Skin of body (tissue), 1 donor: ENCODE measurements at regions not wholly inside any gene's neighbourhood (a gene's known extent, or its start where the extent isn't known, plus 50 kb on each side); places are given as distances from the start of the nearest gene placed in this dataset.
"Not testable (repeated sequence)": the region's sequence is repeated elsewhere in the genome, so short reads cannot be mapped to it uniquely, and the experiment has no call there.

ENCODE experiments used
- DNase-seq: peaks from one replicate; lab custom pipeline; 2025; lab: John Stamatoyannopoulos, UW

DNA sequence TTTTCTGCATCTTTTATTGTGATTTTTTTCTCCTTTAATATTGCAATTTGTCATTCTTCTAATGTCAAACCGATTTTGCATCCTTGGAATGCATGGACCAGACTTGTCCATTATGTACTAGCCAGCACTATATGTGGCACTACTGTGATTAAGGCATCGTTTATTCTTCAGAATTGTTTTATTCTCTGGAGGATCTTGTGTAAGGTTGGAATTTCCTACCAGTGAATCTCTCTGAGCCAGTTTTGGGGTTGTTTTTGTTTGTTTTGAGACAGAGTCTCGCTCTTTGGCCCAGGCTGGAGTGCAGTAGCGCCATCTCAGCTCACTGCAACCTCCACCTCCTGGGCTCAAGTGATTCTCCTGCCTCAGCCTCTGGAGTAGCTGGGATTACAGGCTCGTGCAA lies 58.5 kb downstream of the IGLL5 start:
- no peak for DNase-seq

DNA sequence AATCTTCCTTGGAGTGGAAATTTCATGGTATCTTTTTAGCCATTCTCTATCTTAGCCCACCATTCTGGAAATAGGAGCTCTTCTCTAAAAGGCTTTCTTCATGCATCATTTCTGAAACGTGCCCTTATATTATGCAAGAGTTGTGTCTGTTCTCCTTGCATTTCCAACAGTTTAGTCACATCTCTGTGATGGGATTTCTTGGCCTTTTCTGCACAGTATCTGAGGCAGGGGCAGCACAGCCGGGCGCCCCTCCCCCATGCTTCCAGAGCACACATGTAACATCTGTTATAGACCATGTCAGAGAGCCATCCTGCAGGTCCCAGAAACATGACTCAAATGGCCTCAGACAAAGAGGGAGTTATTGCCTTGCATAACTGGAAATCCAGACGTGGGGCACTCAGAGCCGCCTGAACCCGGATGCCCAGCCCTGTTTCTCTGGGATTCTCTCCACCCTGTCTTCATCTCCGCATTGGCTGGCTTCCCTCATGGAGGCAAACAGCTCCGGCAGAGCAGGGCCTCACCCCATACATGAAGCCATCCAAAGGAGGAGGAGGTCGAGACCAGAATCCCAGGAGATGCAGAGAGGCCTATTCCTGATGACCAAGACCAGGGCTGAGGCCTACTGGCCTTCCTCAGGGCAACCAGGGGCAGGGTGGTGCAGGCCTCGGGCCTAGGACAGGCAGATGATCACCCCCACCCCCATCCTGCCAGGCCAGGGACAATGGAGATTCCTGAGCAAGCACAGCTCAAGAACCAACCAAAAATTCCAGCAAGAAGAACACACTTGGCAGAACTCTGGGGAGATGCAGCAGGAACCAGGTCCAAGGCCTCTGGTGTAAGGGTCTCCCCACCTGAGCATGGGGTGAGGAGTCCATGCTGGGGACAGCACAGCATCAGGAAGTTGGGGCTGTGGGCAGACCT lies 61.3 kb downstream of the IGLL5 start:
- DNase-seq, result no peak

GRCh38 chr22:22949953-22950352 lies 62.3 kb downstream of the IGLL5 start:
- no peak for DNase-seq

DNA sequence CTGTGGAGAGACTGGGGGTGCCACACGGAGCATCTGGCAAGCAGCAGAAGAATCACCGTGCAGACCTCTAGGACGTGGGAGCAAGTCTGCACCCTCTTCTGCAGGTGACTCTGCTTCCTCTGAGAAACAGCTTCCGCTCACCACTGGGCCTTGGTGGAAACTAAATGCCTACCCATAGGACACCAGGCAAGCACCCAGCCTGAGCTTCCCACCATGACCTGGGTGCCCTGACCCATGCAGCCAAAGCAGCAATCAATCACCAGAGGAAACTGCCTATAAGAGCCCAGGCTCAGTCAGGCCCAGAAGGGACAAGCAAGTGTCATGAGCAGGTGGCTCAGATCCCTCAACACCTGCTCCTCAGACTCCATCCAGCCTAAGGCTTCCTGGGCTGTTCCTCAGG lies 63.4 kb downstream of the IGLL5 start:
- DNase-seq, result no peak

DNA sequence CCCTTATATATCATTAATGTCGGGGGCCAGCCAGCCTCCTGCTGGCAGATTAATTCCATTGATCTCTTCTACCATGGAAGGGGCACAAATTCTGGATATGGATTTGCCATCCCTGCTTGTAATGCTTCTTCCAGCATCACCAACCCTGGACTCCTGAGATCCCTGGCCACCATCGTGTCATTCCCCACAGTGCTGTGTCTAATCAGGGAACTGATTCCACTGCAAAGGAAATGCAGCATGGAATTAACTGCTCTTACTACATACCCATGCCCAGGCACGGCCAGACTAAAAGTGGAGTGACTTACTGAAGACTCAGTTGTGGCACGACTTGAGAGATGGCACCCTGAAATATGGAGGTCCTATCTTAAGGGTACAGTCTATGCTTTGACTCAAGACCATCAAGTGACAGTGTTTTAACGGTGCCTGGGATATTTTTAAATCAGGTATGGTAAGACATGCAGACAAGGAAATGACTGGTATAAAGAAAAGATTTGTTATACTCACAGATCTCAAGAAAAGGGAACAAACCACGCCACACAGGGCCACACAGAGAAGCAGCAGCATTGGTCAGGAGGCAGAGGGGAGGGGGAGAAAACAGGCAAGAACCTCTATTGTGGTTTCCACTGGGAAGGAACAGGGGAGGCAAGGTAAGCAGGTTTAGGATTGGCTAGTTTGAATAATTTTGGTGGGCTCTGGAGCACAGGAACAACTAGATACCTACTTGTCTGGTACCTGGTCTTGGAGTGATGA lies 65.1 kb downstream of the IGLL5 start:
- no peak for DNase-seq

- DNase-seq, result no peak
These were observed 66.2 kb downstream of the IGLL5 start for GRCh38 chr22:22953791-22954190.

GRCh38 chr22:22954656-22955055 lies 67.0 kb downstream of the IGLL5 start:
- DNase-seq, result no peak

DNA sequence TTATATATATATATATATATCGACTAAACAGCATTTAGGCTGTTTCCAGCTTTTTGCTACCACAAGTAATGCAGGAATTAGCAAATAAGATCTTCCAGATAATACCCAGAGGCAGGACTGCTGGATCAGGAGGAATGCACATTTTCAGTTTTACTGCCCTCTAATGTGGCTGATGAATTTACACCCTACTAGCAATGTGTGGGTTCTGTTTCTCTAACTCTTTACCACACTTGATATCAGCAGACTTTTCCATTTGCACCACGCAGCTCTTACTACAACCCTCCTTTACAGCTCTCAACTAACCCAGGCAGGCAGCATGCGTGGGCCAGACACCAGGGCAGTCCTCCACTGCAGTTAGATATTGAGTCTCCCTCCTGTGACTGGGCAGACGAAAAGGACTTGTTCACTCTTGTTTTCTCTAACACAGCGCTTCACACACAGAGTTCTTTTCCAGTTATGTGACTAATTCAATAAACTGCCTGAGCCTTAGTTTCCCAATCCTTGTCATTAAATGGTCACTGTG lies 67.7 kb downstream of the IGLL5 start:
- no peak for DNase-seq

DNA sequence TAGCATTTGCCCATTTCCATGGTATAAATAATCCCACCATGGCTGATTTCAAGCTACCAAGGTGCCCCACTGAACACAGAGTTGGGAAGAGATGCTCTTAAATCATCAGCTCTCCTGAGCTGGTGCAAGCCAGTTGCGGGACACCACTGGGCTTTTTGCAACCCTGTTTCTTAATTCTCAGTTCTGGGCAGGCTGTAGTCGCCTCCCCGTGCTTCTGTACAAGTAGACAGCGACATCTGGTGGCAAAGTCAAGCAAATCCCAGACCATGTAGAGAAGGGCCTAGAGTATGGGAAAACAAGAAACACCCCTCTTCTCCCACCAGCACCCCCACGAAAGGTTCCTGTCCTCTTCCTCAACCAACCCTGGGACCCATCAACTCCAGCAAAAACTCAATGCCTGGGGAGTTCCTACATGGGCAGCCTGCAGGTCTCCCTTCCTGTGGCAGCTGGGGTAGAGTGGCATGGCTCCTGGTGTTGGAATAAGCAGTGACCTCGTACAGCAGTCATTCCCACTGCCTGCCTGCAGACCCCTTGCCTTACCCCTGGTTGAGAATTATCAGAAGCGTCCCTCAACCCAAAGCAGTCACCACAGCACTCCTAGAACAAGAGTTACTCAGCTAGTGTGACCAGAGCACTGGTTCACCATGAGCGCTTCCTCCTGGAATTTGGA lies 68.4 kb downstream of the IGLL5 start:
- DNase-seq, result peak; percentile 24

DNA sequence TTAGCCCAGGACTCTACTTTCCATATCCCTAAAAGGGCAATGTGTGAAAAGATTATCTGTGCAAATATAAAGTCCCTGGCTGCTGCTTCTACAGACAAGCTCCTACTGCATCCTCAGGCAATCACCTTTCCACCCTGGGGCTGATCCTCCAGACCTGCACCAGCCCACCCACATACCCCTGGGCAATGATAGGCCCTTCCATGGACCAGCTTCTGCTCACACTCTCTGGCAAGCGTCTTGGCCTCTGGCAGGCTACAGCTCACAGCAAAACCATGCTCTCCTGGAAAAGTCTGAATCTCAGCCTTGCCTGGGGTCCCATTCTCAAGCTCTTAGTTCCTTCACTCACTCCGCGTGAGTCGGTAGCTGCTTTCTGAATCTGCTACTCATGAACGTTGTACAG lies 69.5 kb downstream of the IGLL5 start:
- no peak for DNase-seq

DNA sequence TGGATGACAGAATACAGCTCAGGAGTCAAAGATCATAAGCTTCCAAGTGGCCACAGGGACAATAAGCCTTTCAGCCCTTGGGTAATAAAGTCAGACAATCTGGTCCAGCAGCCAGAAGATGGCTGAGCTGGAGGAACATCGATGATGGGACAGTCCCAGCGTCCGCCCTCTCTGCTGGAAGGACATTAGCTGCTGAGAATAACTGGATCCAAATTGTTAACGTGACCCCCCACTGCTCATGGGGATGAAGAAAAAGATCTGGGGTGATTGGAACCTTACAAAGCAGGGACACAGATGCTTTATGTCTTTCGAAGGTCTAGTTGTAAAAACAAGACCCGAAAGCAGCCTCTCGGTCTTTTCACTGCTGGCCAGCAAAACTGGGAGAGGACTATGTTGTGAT lies 71.0 kb downstream of the IGLL5 start:
- no peak for DNase-seq

GRCh38 chr22:22959147-22959827 lies 71.7 kb downstream of the IGLL5 start:
- peak; percentile 79 for DNase-seq

GRCh38 chr22:22960307-22960706 lies 72.7 kb downstream of the IGLL5 start:
- DNase-seq, result no peak

GRCh38 chr22:22961574-22961973 lies 74.0 kb downstream of the IGLL5 start:
- no peak for DNase-seq

DNA sequence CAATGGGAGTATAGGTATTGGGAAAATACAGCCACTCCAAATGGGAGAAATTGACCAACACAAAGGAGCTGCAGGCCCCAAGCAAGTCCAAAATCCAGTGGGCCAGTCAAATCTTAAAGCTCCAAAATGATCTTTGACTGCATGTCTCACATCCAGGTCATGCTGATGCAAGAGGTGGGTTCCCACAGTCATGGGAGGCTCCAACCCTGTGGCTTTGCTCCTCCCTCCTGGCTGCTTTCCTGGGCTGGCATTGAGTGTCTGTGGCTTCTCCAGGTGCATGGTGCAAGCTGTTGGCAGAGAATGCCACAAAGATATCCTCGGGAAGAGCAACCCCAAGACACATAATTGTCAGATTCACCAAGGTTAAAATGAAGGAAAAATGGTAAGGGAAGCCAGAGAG lies 80.8 kb downstream of the IGLL5 start:
- DNase-seq, result no peak

- not testable (repeated sequence) for DNase-seq
These were observed 85.0 kb downstream of the IGLL5 start for GRCh38 chr22:22972605-22973004.

GRCh38 chr22:22973336-22973735 lies 85.7 kb downstream of the IGLL5 start:
- no peak for DNase-seq

DNA sequence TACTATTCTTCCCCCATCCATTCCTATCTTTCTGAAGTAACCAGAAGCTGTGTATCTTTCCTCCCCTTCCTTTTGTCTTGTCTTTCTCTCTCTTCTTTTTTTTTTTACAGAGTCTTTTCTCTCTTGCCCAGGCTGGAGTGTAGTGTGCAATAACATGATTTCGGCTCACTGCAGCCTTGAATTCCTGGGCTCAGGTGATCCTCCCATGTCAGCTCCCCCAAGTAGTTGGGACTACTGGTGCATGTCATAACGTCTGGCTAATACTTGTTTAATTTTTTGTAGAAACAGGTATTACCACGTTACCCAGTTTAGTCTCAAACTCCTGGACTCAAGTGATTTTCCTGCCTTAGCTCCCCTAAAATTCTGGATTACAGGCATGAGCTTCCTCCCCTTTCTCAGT lies 86.5 kb downstream of the IGLL5 start:
- DNase-seq, result no peak

GRCh38 chr22:22974795-22975580 lies 87.4 kb downstream of the IGLL5 start:
- no peak for DNase-seq
